Omental fat pad (tissue), 3 donors: ENCODE measurements at regions not wholly inside any gene's neighbourhood (a gene's known extent, or its start where the extent isn't known, plus 50 kb on each side); places are given as distances from the start of the nearest gene placed in this dataset.

Experiments
- ATAC-seq: fragments of 150-250 bp; one replicate; pipeline ENCODE4 v1.9.1; 2016; ENCODE audit warnings: mild to moderate bottlenecking, moderate library complexity; ENCODE audit not compliant: low FRiP score
- DNase-seq: peaks from one replicate; pipeline ENCODE4 v3.0.0-alpha.2; 2019; ENCODE audit warnings: low spot score
- TF ChIP-seq, protein P1 (sequence below), 3 donors: fragments of 450-650 bp; IDR thresholded peaks; one replicate each; pipeline ENCODE4 v1.5.1; 2016 to 2017; ENCODE audit warnings: antibody characterized with exemption in 3 of 3, mild to moderate bottlenecking in 3 of 3, moderate library complexity in 2 of 3

DNA sequence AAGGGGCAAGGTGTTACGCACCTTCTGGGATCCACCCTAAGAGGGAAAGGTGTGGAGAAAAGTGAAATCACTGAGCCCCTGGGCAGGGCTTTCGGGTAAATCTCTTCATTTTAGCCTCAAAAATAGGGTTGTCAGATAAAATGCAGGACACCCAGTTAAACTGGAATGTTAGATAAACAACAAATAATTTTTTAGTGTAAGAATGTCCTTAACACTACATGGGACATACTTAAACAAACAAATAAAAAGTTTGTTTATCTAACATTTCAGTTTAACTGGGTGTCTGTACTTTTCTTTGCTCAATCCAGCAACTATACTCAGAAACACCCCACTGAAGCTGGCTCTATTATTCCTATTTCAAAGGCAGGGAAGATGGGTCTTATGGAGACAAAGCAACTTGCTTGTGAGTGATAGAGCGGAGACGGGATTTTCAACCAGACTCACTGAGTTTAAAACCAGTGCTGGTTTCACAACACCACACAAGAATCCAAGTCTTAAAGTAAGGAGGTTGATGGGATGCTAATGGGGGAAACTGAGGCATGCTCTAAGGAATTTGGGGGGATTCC, 144.8 kb upstream of the RBPJ start:
- TF ChIP-seq, protein P1, sequence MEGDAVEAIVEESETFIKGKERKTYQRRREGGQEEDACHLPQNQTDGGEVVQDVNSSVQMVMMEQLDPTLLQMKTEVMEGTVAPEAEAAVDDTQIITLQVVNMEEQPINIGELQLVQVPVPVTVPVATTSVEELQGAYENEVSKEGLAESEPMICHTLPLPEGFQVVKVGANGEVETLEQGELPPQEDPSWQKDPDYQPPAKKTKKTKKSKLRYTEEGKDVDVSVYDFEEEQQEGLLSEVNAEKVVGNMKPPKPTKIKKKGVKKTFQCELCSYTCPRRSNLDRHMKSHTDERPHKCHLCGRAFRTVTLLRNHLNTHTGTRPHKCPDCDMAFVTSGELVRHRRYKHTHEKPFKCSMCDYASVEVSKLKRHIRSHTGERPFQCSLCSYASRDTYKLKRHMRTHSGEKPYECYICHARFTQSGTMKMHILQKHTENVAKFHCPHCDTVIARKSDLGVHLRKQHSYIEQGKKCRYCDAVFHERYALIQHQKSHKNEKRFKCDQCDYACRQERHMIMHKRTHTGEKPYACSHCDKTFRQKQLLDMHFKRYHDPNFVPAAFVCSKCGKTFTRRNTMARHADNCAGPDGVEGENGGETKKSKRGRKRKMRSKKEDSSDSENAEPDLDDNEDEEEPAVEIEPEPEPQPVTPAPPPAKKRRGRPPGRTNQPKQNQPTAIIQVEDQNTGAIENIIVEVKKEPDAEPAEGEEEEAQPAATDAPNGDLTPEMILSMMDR (IDR thresholded peaks at IDR 0.05): no peak
- ATAC-seq: no peak

DNA sequence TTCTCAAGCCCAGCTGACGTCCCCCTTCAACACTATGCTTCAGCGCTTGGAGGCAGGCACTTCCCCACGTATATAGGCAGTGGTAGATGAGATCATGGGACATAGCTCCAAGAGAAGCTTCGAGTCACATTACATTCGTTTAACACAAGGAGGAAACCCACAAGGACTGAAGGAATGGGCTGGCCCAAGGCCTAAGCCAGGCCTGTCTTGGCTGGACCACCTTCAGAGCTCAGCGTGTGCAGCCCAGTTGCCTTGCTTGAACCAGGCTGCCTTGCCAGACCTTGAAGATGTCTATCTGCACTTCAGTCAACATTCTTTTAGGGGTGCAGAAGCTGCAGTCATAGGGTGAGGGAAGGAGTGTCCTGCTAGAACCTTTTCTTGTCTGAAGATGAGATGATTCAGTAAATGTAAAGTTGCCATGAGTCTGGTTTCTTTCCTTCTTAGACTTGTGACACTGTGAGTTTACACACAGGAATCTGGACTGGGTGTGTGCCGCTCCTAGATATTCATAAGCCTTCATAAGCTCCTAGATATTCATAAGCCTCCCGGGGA, 144.1 kb upstream of the RBPJ start:
- TF ChIP-seq, protein P1 (IDR thresholded peaks at IDR 0.05): no peak
- DNase-seq (no peak), ATAC-seq (no peak)

More for the DNA sequence above, 144.8 kb upstream of the RBPJ start:
- DNase-seq: no peak

DNA sequence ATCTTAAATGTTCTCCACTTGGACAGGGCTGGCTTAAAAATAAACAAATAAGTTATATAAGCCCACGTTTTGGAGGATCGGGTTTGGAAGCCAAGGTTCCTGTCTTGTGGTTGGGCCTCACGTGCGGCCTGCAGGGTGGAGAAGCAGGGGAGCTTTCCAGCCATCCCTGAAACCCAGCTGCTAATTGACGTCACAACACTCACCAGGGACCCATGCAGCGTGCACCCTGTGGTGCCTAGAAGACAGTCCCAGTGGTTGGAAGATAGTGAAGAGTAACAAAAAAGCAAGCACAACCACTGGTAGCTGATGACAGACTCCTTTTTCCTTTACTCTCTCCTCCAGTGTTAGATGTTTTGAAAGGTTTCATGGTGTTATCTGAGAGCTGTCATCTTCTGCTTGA, 142.0 kb upstream of the RBPJ start:
- ATAC-seq (no peak), DNase-seq (no peak)
- TF ChIP-seq, protein P1 (IDR thresholded peaks at IDR 0.05): no peak

DNA sequence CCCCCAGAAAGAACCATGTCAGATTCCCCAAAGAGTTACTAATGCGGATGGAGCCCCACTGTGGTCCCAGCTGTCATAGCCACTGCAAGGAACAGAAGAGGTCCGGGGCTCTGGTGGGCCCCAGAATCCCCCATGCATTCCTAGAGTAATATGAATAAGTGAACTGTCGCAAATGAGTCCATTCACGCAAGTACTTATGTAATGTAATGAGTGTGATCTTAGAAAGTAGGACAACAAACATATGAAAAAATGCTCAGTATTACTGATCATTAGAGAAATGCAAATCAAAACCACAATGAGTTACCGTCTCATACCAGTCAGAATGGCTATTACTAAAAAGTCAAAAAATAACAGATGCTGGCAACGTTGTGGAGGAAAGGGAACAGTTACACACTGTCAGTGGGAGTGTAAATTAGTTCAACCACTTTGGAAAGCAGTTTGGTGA, 141.5 kb upstream of the RBPJ start:
- no peak for ATAC-seq
- TF ChIP-seq, protein P1 (IDR thresholded peaks at IDR 0.05): no peak
- no peak for DNase-seq

DNA sequence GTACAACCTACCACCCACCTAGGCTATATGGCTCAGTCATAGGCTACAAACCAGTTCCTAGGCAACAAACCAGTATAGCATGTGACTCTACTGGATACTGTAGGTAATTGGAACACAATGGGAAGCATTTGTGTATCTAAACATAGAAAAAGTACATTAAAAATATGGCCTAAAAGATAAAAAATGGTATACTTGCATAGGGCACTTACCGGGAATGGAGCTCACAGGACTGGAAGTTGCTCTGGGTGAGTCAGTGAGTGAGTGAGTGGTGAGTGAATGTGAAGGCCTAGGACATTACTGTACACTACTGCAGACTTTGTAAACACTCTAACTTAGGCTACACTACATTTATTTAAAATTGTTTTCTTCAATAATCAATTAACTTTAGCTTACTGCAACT, 139.2 kb upstream of the RBPJ start:
- TF ChIP-seq, protein P1 (IDR thresholded peaks at IDR 0.05): no peak
- DNase-seq (no peak), ATAC-seq (no peak)

DNA sequence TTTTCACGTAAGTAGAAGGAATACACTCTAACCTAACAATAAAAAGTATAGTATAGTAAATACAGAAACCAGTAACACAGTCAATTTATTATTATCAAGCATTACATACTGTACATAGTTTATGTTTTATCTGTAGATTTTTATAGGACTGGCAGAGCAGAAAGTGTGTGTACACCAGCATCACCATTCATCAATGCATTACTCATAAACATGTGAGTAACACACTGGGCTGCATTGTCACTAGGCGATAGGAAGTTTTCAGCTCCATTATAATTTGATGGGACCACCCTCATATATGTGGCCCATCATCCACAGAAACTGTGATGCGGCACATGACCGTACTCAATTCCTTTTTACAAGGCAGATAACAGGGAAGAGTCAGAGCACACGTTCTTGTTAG, 137.8 kb upstream of the RBPJ start:
- ATAC-seq: no peak
- no peak for DNase-seq

DNA sequence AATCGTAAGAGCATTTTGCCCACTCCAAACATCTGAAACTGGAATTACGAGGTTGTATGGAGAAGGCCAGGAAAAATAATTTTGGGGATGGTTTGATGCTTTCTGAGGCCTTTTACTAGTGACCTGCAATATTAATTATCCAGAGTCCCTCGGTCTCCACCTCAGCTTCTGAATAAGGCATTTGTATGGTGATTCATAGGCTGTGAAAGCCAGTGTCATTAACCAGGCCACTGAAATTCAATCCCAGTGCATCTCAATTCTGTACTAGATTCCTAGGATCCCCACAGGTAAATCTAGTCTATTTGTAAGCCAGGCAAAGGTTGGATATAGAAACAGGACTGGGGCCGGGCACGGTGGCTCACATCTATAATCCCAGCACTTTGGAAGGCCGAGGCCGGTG, 135.4 kb upstream of the RBPJ start:
- TF ChIP-seq, protein P1 (IDR thresholded peaks at IDR 0.05): no peak
- ATAC-seq: no peak
- no peak for DNase-seq

More for the DNA sequence above, 137.8 kb upstream of the RBPJ start:
- TF ChIP-seq, protein P1 (IDR thresholded peaks at IDR 0.05): no peak
